Choroid plexus epithelial cell (primary cell): ENCODE measurements at regions not wholly inside any gene's neighbourhood (a gene's known extent, or its start where the extent isn't known, plus 50 kb on each side); places are given as distances from the start of the nearest gene placed in this dataset.
A peak's percentile ranks its signal among the peaks of the same experiment; 100 is the strongest.

Experiments used
- DNase-seq: peaks from one replicate; pipeline ENCODE4 v3.0.0-alpha.2; 2010; ENCODE audit warnings: low read depth
- H3K4me3 ChIP-seq: 2 replicates; pipeline ENCODE4 v1.5.1; 2011; ENCODE audit warnings: low read depth, mild to moderate bottlenecking, control low read depth, low read length, moderate library complexity
- TF ChIP-seq, protein P1 (sequence below): conservative IDR thresholded peaks from 2 replicates; pipeline ENCODE4 v1.5.1; 2011; ENCODE audit warnings: low read depth, mild to moderate bottlenecking, control low read depth, inconsistent platforms, low read length, moderate library complexity

DNA sequence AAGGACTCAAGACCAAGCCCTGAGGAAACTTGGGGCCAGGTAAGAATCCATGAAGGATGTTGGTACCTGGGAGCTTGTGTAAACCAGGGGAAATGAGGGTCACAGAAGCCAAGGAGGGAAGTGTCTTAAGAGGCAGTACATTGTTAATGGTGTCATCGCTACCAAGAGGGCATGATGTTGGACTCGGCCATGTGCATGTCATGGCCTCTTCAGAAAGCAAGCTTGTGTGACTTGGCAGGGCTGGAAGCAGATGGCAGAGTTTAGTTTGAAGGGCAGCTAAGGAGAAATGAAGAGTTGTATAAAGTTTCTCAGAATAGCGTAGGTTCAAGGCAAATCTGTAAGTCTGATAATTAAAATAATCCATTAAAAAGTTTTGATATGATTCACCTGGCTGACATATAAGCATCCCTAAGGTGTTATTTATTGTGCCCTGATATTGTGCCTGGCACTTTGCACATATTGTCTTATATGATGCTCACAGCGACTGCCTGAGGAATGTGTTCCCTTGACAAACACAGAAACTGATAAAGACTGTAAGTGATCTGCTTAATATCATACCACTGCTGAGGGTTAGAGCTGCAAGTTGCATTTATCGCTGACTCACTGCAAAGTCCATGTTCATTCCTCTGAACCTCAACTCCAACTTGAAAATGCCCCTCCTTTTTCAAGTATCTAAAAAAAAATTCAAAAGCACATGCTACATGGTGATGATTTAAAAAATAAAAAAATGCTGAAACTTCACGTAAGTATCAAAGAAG is 81.3 kb upstream of the PTPN3 start:
- TF ChIP-seq, protein P1, sequence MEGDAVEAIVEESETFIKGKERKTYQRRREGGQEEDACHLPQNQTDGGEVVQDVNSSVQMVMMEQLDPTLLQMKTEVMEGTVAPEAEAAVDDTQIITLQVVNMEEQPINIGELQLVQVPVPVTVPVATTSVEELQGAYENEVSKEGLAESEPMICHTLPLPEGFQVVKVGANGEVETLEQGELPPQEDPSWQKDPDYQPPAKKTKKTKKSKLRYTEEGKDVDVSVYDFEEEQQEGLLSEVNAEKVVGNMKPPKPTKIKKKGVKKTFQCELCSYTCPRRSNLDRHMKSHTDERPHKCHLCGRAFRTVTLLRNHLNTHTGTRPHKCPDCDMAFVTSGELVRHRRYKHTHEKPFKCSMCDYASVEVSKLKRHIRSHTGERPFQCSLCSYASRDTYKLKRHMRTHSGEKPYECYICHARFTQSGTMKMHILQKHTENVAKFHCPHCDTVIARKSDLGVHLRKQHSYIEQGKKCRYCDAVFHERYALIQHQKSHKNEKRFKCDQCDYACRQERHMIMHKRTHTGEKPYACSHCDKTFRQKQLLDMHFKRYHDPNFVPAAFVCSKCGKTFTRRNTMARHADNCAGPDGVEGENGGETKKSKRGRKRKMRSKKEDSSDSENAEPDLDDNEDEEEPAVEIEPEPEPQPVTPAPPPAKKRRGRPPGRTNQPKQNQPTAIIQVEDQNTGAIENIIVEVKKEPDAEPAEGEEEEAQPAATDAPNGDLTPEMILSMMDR, result no peak
- H3K4me3 ChIP-seq, result no peak overlapping the region
- DNase-seq, result peak; percentile 34

DNA sequence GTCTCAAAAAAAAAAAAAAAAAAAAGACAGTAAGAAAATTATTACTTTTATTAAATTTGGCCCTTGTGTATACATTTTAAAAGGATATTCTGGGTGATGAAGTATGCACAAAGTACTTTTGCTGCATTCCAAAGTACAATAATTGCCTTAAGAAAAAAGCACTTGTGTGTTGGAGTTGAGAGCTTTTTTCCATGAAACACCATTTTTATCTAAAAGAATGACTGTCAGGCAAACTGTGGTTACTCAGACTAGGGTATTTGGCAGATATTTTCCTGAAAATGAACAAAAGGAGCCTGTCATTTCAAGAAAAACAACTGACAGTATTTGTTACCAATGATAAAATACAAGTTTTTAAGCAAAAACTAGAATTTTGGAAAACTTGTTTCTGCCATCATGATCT is 84.3 kb upstream of the PTPN3 start:
- DNase-seq, result no peak
- TF ChIP-seq, protein P1, result no peak

DNA sequence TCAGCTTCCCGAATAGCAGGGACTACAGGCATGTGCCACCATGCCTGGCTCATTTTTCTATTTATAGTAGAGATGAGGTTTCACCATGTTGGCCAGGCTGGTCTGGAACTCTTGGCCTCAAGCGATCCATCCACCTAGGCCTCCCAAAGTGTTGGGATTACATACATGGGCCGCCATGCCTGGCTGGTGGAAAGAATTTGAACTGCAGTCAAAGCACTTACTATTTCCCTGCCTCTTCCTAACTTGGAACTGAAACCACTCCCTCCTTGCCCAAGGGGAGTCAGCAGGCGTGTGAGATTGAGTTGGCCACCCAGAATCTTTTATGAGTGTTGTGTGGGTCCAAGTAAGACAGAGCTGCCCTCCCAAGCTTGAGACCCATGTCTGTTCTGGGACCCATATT is 86.1 kb upstream of the PTPN3 start:
- TF ChIP-seq, protein P1, result peak; percentile 14
- no peak for DNase-seq
- no peak overlapping the region for H3K4me3 ChIP-seq

More for the DNA sequence above, 84.3 kb upstream of the PTPN3 start:
- H3K4me3 ChIP-seq, result no peak overlapping the region

DNA sequence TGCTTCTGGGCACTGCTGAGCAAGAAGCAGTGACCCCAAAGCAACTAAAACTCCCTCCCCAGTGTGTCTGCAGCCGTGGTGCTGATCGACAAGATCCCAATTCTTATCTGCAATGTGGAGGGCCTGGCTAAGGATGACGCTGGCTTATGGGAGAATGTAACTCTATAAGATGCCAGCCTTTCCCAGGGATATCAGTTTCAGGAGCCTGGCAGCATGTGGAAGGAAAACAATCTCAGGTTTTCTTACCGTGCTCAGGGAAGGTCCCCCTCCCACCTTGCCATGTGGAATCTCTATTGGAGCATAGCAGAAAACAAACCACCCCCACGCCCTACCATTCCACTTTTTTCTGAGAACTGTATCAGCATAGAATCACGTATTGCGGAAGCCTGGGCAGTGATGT is 87.7 kb upstream of the PTPN3 start:
- TF ChIP-seq, protein P1, result no peak
- no peak overlapping the region for H3K4me3 ChIP-seq
- no peak for DNase-seq

DNA sequence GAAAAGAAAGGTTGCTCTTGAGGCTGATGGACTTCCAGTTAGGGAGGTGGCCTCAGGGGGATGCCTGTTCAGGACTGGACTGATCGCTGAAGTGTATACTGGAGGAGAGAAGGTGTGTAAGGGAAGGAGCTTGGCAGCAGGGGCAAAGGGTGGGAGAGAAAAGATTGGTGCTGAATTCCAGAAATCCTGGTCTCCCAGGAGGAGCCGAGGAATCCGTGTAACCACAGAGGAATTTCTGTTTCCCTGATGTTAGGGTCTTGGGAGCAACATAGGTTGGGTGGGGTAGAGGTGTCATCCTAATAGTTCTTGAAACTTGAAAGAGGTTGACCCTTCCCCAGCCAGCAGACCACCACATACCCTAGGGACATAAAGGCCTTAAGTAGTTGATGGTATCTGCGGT is 88.9 kb upstream of the PTPN3 start:
- TF ChIP-seq, protein P1, result no peak
- DNase-seq, result no peak
- no peak overlapping the region for H3K4me3 ChIP-seq

DNA sequence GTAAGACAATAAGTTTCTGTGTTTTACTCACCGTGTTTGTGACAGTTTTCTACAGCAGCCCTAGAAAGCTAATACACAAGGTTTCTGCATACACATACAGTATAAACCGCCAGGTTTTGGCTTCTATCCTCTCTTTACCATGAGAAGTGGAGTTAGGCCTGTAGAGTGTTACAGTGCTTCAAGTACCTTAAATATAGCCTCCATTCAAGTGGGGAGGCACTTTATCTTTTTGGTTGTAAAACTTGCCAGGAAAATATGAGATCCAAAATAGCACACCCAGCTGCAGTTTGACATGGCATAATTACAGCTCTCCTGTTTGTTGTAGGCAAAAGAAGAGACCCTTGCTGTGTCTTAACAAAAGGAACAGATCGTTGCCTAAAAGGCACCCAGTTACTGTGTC is 90.3 kb upstream of the PTPN3 start:
- DNase-seq, result no peak
- TF ChIP-seq, protein P1, result no peak
- no peak overlapping the region for H3K4me3 ChIP-seq

DNA sequence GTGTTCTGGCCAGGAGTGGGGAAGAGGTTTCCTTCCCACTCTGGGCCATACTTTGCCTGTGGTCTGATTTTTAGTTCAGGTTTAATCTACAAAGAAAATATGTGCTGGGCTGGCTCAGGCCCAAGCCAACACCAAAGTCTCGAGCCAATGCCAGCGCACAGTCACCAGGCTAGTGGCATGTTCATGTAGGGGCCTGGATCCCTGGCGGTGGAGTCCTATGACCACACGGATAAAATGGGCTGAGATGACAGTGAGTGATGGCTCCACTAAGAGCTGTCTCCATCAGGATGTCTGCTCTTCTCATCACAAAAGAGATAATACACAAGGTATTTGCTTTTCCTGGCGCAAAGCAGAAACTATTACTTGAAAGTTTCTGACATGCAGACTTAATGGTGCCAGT is 92.9 kb upstream of the PTPN3 start:
- DNase-seq, result no peak
- no peak overlapping the region for H3K4me3 ChIP-seq
- TF ChIP-seq, protein P1, result no peak
